GM12878 (cell line): ENCODE measurements at regions not wholly inside any gene's neighbourhood (a gene's known extent, or its start where the extent isn't known, plus 50 kb on each side); places are given as distances from the start of the nearest gene placed in this dataset.

Experiments
- ATAC-seq: fragments of 200-7000 bp; cut with Tn5 transposase; 3 replicates; pipeline ENCODE4 v1.9.1; 2020; ENCODE audit warnings: mild to moderate bottlenecking, moderate library complexity
- BruUV-seq: library from RNA; stranded (reverse); fragments of 400-500 nt; replicated peaks from 2 replicates; lab custom pipeline; 2021; lab: Mats Ljungman, UMichigan
- CTCF ChIA-PET: fragments of 300-600 bp; sonication (Branson Sonifier 250); formaldehyde crosslinking; extraction: SDS; loops from one replicate; lab custom pipeline; 2021; ENCODE audit warnings: inconsistent platforms; lab: Yijun Ruan, JAX
- POLR2A ChIA-PET: fragments of 350-600 bp; formaldehyde crosslinking; extraction: SDS; loops from one replicate; lab custom pipeline; 2021; ENCODE audit warnings: inconsistent platforms; lab: Charles Lee
- RAD21 ChIA-PET: fragments of 300-600 bp; sonication (Branson Sonifier 250); formaldehyde crosslinking; loops from one replicate; lab custom pipeline; 2023; ENCODE audit warnings: antibody characterized with exemption; ENCODE audit not compliant: unreplicated experiment; lab: Charles Lee
- SMC1A ChIA-PET: fragments of 300-600 bp; sonication (Branson Sonifier 250); formaldehyde crosslinking; loops from one replicate; lab custom pipeline; 2023; ENCODE audit not compliant: unreplicated experiment, uncharacterized antibody; lab: Charles Lee
- DNase-seq: peaks from one replicate; pipeline ENCODE4 v3.0.0-alpha.2; 2011; ENCODE audit warnings: low read depth, low spot score
- FAIRE-seq: peaks from 3 replicates; lab custom pipeline; 2011; peaks lifted over from hg19 to GRCh38; lab: Jason Lieb, UNC
- H2AFZ ChIP-seq: 2 replicates; pipeline ENCODE4 v1.6.0; 2011; ENCODE audit warnings: low read depth, low read length, control low read depth; ENCODE audit not compliant: control insufficient read depth
- H3K27ac ChIP-seq: 2 replicates; pipeline ENCODE4 v1.5.1; 2011; ENCODE audit warnings: control low read depth; ENCODE audit not compliant: control insufficient read depth, insufficient read depth
- H3K27me3 ChIP-seq, 2 experiments: replicated peaks in 1 of 2; 2 replicates each; pipeline versions ENCODE4 v1.6.0 to v1.6.1; 2011; ENCODE audit warnings: low read length in 1 of 2; ENCODE audit not compliant: control insufficient read depth in 2 of 2, insufficient read depth in 2 of 2
- H3K36me3 ChIP-seq, 2 experiments: 2 replicates each; pipeline ENCODE4 v1.5.1; 2011; ENCODE audit warnings: low read length in 1 of 2; ENCODE audit not compliant: control insufficient read depth in 2 of 2, insufficient read depth in 2 of 2
- H3K4me1 ChIP-seq: 2 replicates; pipeline ENCODE4 v1.6.1; 2011; ENCODE audit warnings: mild to moderate bottlenecking, low read length, moderate library complexity, mixed read lengths; ENCODE audit not compliant: control insufficient read depth, insufficient read depth
- H3K4me2 ChIP-seq: 2 replicates; pipeline ENCODE4 v1.6.0; 2011; ENCODE audit warnings: control low read depth; ENCODE audit not compliant: control insufficient read depth, insufficient read depth
- H3K4me3 ChIP-seq: fragments of 200-600 bp; sonication (generic); 2 replicates; pipeline ENCODE4 v1.5.1; 2016
- H3K79me2 ChIP-seq: 2 replicates; pipeline ENCODE4 v1.6.0; 2011; ENCODE audit warnings: low read length; ENCODE audit not compliant: control insufficient read depth, insufficient read depth
- H3K9ac ChIP-seq: 2 replicates; pipeline ENCODE4 v1.8.0; 2011; ENCODE audit warnings: low read length, control low read depth, mixed read lengths; ENCODE audit not compliant: control insufficient read depth, insufficient read depth
- H3K9me3 ChIP-seq: replicated peaks from 3 replicates; pipeline ENCODE4 v1.5.1; 2011; ENCODE audit warnings: mild to moderate bottlenecking, low read length; ENCODE audit not compliant: control insufficient read depth, insufficient read depth
- H4K20me1 ChIP-seq: 2 replicates; pipeline ENCODE4 v1.6.0; 2011; ENCODE audit not compliant: control insufficient read depth, insufficient read depth
- BCL3 ChIP-seq: IDR thresholded peaks from 2 replicates; pipeline ENCODE4 v1.6.1; 2011; ENCODE audit warnings: borderline replicate concordance, low read depth, mild to moderate bottlenecking, moderate library complexity, low read length; ENCODE audit not compliant: insufficient read depth, poor library complexity, severe bottlenecking
- BRCA1 ChIP-seq: IDR thresholded peaks from 2 replicates; pipeline ENCODE4 v1.6.1; 2011; ENCODE audit warnings: low read depth, low read length, improper control_type of control experiment
- FOS ChIP-seq: IDR thresholded peaks from 3 replicates; pipeline ENCODE4 v1.6.1; 2011; ENCODE audit warnings: borderline replicate concordance; ENCODE audit not compliant: insufficient read length; ENCODE audit errors: extremely low read depth
- IRF5 ChIP-seq: fragments of 450-650 bp; IDR thresholded peaks from 2 replicates; pipeline ENCODE4 v1.6.1; 2017; ENCODE audit warnings: borderline replicate concordance
- NR2C2 ChIP-seq: IDR thresholded peaks from 2 replicates; pipeline ENCODE4 v1.6.1; 2011; ENCODE audit warnings: borderline replicate concordance, low read depth; ENCODE audit not compliant: control insufficient read depth, insufficient read length
- RAD21 ChIP-seq: IDR thresholded peaks from 2 replicates; pipeline ENCODE4 v1.6.1; 2011; ENCODE audit warnings: mild to moderate bottlenecking, low read depth, low read length, moderate library complexity; ENCODE audit not compliant: insufficient read depth
- SP1 ChIP-seq: IDR thresholded peaks from one replicate; pipeline ENCODE4 v1.6.1; 2011; ENCODE audit warnings: low read depth, low read length
- SPI1 ChIP-seq: IDR thresholded peaks from 2 replicates; pipeline ENCODE4 v1.6.1; 2011; ENCODE audit warnings: low read depth, mild to moderate bottlenecking, low read length, moderate library complexity, borderline replicate concordance; ENCODE audit not compliant: insufficient read depth
- YY1 ChIP-seq: IDR thresholded peaks from 2 replicates; pipeline ENCODE4 v1.6.1; 2011; ENCODE audit warnings: low read depth, mild to moderate bottlenecking, low read length
- ZBTB33 ChIP-seq: fragments of 450-650 bp; IDR thresholded peaks from 2 replicates; pipeline ENCODE4 v1.6.1; 2017; ENCODE audit warnings: mild to moderate bottlenecking
- ZBTB4 ChIP-seq: fragments of 450-650 bp; formaldehyde crosslinking; IDR thresholded peaks from 2 replicates; pipeline ENCODE4 v1.4.0; 2022; ENCODE audit warnings: mild to moderate bottlenecking, moderate library complexity
- ZBTB40 ChIP-seq: fragments of 450-650 bp; IDR thresholded peaks from 2 replicates; pipeline ENCODE4 v1.6.1; 2016; ENCODE audit warnings: mild to moderate bottlenecking, moderate library complexity, borderline replicate concordance
- WGBS: methylation state at CpG from one replicate; pipeline ENCODE4 v1.1.6; 2016; ENCODE audit warnings: low lambda C conversion rate; ENCODE audit not compliant: insufficient replicate concordance, insufficient coverage; ENCODE audit errors: missing lambda C conversion rate; 5-methylcytosine and 5-hydroxymethylcytosine counted together
- in situ Hi-C: fragments of 300-500 bp; cut with MboI; formaldehyde crosslinking; loops from 9 replicates; pipeline ENCODE4 v1.14.3; 2018; ENCODE audit warnings: mixed read lengths
- intact Hi-C: fragments of 100-400 bp; cut with micrococcal nuclease; formaldehyde crosslinking; loops from one replicate; pipeline ENCODE4 v1.14.2; 2022; ENCODE audit not compliant: unreplicated experiment

- ChIA-PET POLR2A (no interaction called here), CTCF (no interaction called here), RAD21 (no interaction called here), SMC1A (interaction anchor here (0.6 kb wide), 1 partner anchor 146 kb away, joined by 3 read pairs; no protein-coding TSS in a partner anchor)
- in situ Hi-C loops, result no loop called here
- BruUV-seq, result no TSS peak
- Histone ChIP-seq H3K79me2 (no peaks in the 10 kb centered on the region), H3K27me3 (no peaks in the 10 kb centered on the region), H3K4me2 (no peak overlapping the region), H3K27ac (no peak overlapping the region), H3K4me1 (no peaks in the 10 kb centered on the region), H2AFZ (no peak overlapping the region), H4K20me1 (no peaks in the 10 kb centered on the region), H3K4me3 (no peak overlapping the region), H3K9me3 (peaks cover 4% of the 10 kb centered on the region; the same call in 2 of the 3 replicates), H3K36me3 (no peaks in the 10 kb centered on the region), H3K9ac (no peak overlapping the region)
- WGBS, result 100% methylated on average over 1 of the region's 1 CpG
- DNase-seq (no peak), FAIRE-seq (no peak), ATAC-seq (no peak)
- intact Hi-C loops, result no loop called here
- TF ChIP-seq RAD21 (no peak), SP1 (no peak), IRF5 (no peak), BRCA1 (no peak), NR2C2 (no peak), FOS (no peak), ZBTB33 (no peak), BCL3 (no peak), YY1 (no peak), ZBTB4 (no peak), ZBTB40 (no peak), SPI1 (no peak)
Observed at GRCh38 chr3:106191211-106191610, 322.4 kb upstream of the CBLB start.
